HL-60 (cell line): ENCODE measurements at regions not wholly inside any gene's neighbourhood (a gene's known extent, or its start where the extent isn't known, plus 50 kb on each side); places are given as distances from the start of the nearest gene placed in this dataset.

Experiments used
- CTCF ChIP-seq: IDR thresholded peaks from one replicate; pipeline ENCODE4 v1.5.1; 2011; ENCODE audit warnings: low read length, control low read depth, inconsistent platforms; ENCODE audit not compliant: insufficient read depth
- GABPA ChIP-seq: IDR thresholded peaks from 2 replicates; pipeline ENCODE4 v1.6.1; 2012; ENCODE audit warnings: low read depth
- POLR2AphosphoS5 ChIP-seq: IDR thresholded peaks from 2 replicates; pipeline ENCODE4 v1.6.1; 2012; ENCODE audit warnings: low read depth

- TF ChIP-seq CTCF = no peak
- TF ChIP-seq GABPA = no peak
- TF ChIP-seq POLR2AphosphoS5 = no peak
These were observed 188.0 kb upstream of the SLC16A7 start for GRCh38 chr12:59407799-59408198.
